ENCODE measurements at regions not wholly inside any gene's neighbourhood (a gene's known extent, or its start where the extent isn't known, plus 50 kb on each side); places are given as distances from the start of the nearest gene placed in this dataset.

DNA sequence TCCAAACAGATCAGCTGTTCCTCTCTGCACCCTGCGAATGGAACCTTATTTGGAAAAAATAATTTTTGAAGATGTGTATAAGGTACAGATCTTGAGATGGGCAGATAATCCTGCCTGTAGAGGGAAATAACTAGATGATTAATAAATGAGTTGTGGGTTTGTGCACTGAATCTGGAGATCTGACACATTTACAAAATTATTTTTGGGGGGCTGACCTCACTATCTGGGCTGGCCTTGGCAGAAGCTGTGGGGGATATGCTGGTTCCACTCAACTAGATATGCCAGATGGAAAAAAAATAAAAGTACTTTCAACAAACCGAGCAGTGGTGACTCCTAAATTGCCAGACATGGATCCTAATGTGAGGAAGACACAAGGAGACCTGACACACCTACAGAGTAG is 552.2 kb upstream of the AMELY start:
- no peak for DNase-seq

GRCh38 chrY:7463196-7463595 is 551.6 kb upstream of the AMELY start:
- DNase-seq = no peak

DNA sequence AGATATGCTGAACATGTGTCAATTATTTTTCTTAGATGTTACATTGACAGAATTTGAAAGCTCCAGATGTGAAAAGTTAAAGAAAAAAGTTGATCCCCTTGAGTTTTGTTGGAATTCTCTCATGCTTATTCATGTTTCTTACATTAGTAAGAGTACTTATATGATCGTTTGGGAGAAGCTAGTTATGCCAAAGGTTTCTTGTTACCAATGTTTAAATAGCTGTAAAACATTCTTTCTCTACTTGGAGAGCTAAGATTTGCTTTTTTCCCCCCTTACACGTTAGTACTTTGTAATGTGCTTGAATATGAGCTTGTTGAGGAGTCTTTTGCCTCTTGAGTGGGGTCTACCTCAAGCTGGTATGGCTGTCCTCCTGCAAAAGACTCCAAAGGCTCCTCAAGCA is 551.1 kb upstream of the AMELY start:
- no peak for DNase-seq

DNA sequence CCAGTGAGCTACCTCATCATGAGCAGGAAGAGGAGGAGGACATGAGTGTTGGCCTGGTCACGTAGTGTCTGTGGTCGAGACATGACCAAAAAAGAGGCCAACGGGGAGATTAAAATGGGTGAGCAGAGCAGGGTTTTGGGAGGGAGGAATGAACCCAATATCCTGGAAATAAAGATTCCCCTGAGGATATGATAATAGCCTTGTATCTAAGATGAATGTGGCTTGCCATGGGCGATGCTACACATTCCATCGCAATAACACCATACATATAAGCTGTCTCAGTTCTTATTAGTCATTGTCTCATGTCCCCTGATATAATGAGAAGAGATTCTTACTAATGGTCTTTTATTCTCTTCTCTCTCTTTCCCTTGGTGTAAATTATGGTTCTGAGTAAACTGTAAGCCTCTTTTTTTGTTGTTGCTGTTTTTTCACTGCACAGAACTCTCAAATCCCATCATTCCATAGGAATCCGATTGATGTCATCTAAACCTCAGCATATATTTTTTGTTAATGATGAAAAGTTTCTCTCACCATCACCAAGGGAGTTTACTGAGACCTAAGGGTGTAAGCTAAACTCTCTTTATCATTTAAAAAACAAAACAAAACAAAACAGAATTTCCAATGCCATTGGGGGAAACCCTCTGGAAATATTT is 550.4 kb upstream of the AMELY start:
- DNase-seq = no peak

- no peak for DNase-seq
These were observed 548.2 kb upstream of the AMELY start for GRCh38 chrY:7459802-7460201.

GRCh38 chrY:7458301-7459078 is 546.9 kb upstream of the AMELY start:
- DNase-seq = no peak

DNA sequence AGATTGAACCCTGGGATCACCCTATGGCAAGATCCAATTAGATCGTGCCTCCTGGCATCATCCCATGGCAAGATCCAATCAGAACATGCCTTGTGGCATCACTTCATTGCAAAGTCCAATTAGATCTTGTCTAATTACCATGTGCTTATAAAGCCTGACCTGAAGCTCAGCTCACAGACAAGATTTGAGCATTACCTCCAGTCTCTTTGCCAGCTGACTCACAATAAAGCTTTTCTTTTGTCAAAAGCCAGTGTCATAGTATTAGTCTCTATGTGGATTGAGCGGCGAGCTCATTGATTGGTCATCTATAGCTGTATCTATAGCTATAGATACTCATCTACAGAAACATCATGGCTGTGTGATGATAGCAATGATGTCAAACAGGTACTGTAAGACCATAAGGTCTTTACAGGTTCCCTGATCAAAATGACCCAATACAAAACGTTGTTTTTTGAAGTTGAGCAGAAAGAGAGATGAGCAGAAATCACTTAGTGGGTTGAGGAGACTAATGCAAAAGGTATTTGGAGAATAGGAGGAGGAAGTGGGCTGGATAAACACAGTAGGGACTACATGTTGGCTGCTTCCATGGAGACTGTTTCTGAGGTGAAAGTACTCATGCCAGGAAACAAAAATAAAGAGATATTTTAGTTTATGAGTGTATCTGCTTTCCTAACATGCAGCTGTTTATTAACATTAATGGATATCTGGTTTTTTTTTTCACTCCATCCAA is 545.9 kb upstream of the AMELY start:
- no peak for DNase-seq

DNA sequence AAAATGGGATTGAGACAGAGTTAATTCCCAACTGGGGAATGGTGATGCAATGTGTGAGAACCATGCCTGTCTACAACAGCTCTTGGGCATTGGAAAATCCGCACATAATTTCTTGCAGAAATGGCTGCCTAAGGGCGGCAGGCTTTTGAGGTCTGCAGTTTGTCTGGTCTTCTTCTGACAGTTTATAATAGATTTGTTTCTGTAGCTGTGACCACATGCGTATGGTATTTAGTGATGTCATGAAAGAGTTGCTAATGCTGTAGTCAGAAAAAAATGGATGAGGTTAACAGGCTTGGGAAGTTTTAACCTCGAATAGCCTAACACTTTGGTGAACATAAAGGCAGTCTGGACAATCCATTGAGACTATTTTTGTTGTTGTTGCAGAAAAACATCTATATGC is 544.1 kb upstream of the AMELY start:
- DNase-seq = no peak

GRCh38 chrY:7453336-7453735 is 541.8 kb upstream of the AMELY start:
- DNase-seq = no peak

- DNase-seq = no peak
These were observed 540.7 kb upstream of the AMELY start for GRCh38 chrY:7452246-7452645.

DNA sequence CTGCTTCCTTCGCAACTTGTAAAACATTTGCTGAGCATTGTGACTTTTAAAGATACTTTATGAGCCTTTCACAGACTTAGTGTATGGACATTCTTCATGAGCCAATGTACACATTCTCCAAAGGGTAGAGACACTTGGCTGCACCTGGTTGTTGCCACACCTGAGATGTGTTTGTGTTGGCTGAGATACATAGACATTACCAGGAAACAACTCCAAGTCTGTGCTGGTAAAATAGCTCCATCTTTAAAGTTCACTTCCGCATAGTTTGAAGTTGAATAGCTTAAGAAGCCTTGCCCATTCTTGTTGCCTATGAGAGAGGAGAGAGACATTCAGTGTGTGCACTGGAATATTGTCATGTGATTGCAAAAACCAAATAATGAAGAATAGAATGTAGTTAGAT is 538.3 kb upstream of the AMELY start:
- no peak for DNase-seq

DNA sequence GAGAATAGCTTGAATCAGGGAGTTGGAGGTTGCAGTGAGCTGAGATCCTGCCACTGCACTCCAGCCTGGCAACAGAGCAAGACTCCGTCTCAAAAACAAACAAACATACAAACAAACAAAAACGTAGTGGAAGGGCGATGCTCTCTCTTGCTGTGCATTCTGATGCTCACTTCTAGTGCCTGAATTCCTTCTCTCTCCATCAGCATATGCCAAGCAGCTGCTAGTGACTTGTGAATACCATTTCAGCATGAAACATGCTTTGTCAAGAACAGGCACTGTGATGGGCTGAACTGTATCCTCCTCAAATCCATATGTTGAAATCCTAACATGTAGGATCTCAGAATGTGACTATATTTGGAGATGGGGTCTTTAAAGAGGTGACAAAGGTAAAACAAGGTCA is 537.1 kb upstream of the AMELY start:
- no peak for DNase-seq

GRCh38 chrY:7447881-7448516 is 536.4 kb upstream of the AMELY start:
- DNase-seq = no peak

DNA sequence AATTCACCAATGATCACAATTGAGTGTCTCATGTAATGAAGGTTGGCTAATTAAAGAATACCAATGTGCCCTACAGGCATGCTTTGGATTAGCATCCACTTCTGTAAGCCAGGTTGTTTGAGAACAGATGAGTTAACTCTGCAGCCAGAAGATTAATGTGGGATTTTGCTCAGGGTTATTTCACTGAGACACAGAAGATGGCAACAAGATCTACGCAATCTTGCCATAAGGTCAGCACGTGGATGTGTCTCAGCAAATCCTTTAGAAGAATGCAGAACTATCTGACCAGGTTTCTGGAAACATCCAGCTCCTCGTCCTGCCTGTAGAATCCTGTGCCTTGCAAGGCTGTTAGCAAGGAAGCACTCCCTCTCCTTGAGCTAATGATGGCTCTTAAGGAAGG is 532.6 kb upstream of the AMELY start:
- no peak for DNase-seq

- no peak for DNase-seq
These were observed 529.4 kb upstream of the AMELY start for GRCh38 chrY:7440796-7441530.

- no peak for DNase-seq
These were observed 525.5 kb upstream of the AMELY start for GRCh38 chrY:7437086-7437485.

- DNase-seq = no peak
These were observed 522.6 kb upstream of the AMELY start for GRCh38 chrY:7433817-7434809.

- DNase-seq = no peak
These were observed 507.6 kb upstream of the AMELY start for GRCh38 chrY:7419165-7419564.

DNA sequence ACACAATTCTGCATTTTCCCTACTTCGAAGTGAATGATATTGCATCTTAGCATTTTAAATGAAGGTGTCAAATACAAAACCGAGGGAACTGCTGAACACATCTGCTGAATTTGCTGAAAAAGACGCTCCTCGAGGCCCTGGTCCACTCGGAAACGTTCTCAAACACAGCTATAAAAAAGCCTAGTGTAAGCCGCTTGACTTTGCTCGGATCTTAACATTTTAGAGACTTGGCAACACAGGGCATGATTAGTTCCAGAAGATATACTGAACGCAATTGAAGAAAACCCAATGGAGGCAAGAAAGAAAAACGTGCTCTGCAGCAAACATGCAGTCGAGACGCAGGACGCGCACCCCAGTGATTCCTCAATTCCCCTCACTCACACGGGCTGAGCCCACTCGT is 506.4 kb upstream of the AMELY start:
- DNase-seq = no peak

DNA sequence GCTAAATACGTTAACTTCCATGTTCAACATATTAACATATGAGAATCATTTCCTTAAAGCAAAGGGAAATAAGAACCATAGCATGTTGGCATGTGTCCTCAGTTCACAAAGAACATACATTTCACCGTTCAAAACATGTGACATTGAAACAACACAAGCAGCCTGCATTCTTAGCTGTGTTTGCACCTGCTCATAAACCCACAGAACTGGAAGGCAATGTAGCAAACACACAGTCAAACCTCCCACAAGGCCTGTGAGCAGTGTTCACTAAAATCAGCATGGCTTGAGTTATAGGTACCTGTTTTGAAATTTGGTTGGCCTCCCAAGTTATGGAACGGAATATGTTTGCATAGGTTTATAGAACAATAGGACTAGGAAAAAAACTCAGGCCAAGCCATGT is 504.9 kb upstream of the AMELY start:
- no peak for DNase-seq

DNA sequence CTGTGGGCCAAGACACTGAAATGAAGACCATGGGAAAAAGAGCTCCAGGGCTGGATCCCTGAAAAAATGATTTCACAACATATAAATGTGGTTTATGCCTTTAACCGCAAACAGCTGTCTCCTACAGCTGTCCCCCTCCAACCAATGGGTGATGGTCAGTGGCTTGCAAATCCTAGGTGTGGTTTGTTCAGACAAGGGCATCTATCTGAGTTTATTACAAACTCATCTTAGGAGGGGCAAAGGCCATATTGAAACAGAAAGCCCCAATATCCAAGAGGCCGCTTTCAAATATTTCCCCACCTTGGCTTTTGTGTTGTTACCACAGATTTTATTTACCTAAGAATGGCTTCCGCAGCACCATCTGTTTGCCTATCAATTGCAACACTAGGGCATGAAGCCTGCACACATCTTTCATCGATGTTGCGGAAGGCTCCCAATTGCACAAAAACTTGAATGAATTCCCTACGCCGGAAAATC is 503.6 kb upstream of the AMELY start:
- DNase-seq = no peak

GRCh38 chrY:7390056-7390455 is 478.5 kb upstream of the AMELY start:
- DNase-seq = no peak

Data from DMS79 treated with DMSO at 0.1 percent for 48 hours (cell line).